ENCODE measurements at regions not wholly inside any gene's neighbourhood (a gene's known extent, or its start where the extent isn't known, plus 50 kb on each side); places are given as distances from the start of the nearest gene placed in this dataset.
A peak's percentile ranks its signal among the peaks of the same experiment; 100 is the strongest.

DNA sequence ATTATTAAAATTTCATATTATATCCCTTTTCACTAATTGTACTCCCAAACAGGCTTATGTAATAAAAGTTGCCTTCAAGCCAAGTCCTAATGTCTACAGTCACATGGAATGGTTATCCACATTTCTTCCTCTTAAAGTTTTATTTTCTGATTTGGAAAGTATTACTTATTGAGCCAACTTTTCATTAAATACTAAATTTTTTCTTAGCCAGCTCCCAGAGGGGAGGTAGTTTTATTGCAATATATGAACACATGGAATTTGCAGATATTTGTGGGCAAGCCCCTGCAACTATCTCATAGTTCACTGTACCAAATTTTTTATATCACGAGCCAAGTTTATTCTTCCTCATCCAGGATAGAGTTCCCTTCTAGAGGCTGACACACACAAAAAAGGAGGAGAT, 332.8 kb upstream of the PTGER4 start:
- no peak for DNase-seq

GRCh38 chr5:40338434-40338833, 341.3 kb upstream of the PTGER4 start:
- peak; percentile 25 for DNase-seq

DNA sequence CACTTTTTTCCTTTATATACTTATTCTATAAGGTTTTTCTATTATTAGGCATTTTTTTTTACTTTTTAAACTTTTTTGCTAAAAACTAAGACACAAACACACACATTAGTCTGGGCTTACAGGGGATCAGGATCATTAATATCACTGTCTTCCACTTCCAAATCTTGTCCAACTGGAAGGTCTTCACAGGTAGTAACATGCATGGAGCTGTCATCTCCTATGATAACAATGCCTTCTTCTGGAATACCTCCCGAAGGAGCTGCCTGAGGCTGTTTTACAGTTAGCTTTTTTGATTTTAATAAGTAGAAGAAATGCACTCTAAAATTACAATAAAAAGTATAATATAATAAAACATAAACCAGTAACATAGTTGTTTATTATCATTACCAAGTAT, 345.5 kb upstream of the PTGER4 start:
- no peak for DNase-seq

DNA sequence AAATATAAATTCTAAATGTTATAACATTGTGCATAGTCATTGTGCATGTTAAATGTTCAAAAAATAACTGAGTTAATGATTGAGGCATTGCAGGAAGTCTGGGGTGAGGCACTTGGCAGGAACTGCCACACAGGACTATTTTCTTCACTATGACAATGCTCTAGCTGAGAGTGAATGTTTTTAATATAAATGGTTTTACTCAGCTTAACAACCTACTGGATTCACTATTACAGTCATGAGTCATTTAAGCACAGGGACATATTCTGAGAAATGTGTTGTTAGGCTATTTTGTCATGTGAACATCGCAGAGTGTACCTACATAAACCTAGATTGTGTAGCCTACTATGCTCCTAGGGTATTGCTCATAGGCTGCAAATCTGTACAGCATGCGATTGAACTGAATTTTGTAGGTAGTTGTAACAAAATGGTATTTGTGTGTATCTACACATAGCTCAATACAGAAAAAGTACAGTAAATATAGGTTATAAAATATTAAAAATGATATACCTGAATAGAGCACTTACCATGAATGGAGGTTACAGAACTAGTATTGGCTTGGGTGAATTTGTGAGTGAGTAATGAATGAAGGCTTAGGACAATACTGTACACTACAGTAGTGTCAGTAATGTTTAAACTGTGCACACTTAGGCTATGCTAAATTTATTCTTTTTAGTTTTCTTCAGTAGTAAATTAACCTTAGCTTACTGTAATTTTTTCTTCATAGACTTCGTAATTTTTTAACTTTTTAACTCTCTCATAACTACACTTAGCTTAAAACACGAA, 346.1 kb upstream of the PTGER4 start:
- DNase-seq, result peak; percentile 14

DNA sequence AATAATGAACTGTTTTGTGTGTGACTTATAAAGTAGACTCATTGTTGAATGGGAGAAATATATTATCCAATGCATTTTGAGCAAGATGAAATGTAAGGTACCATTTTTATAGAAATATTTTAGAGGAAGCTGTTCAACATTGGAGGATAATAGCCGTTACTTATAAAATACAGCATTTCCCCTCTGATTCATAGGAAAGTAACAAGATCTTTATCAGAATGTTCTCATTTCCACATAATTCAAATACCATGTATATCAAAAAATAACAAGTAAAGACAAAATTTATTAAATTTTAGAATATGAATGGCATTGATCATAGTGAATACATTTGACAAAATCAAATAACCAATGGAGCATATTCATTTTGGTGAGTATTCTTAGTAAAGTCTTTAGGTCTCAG, 346.7 kb upstream of the PTGER4 start:
- DNase-seq, result no peak

GRCh38 chr5:40331616-40332015, 348.1 kb upstream of the PTGER4 start:
- DNase-seq, result no peak

GRCh38 chr5:40321514-40321913, 358.2 kb upstream of the PTGER4 start:
- DNase-seq, result no peak

DNA sequence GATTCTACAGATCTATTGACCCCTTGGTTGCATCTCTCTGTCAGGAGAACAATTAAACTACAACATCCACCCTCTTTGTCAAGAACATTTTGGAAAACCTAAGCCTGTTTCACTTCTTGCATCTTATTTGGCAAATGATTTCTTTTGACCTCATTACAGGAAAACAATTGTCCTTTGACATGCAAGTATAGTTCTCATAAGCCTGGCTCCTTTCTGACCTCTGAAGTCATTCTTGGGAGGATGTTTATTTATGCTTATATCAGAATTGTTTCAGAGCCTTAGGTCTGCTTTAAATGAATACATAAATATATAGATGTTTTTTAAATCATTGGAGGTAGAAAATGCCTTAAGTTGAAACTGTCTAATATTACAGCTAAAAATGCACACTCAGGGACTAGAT, 361.3 kb upstream of the PTGER4 start:
- DNase-seq, result no peak

DNA sequence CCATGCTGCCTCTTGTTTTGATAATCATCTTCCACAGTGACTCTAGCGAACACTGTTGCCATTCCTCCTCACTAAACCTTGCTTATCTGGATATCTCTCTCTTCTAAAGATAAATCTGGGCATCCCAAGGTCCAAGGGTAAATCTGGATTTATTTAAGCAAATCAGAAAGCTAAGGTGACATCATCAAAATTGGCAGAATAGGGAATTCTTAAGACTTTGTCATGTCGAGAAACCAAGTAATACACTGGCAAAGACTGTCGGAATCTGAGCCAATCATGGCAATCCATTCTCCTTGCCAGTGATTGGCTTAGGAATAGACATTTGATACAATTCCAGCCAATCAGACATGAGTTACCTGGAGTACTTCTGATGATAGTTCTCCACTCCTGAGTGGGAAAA, 362.7 kb upstream of the PTGER4 start:
- DNase-seq, result no peak

GRCh38 chr5:40315126-40315525, 364.6 kb upstream of the PTGER4 start:
- DNase-seq, result no peak

DNA sequence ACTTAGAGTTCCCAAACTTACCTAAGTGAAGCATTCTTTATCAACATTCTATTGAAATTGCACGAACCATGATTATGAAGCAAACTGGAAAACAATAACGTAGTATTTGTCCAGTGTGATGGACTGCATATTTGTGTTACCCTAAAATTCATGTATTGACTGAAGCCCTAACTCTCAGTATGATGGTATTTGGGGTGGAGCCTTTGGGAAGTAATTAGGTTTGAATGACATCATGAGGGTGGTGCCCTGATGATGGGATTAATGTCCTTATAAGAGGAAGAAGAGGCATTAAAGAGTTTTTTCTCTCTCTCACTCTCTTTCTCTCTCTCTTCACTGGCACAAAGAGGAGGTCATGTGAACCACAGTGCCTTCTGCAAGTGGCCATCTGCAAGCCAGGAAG, 365.4 kb upstream of the PTGER4 start:
- DNase-seq, result no peak

DNA sequence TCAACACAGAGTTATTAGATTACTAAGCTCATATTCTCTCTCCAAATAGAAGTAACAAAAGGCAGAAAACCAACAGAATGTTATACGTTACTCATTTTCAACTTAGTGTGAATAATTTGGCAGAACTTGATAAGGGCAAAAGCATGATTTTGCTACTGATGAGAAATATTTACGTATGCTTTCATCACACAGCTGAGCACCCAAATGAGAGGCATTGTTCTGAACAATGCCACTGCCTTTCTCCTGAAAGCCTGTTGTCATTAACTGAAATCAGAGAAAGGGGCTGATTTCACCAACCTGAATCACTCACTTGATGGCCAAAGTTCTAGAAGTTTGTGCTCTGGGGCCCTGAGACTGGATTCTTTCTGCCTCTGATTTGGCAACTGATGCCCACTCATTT, 367.5 kb upstream of the PTGER4 start:
- DNase-seq, result no peak

DNA sequence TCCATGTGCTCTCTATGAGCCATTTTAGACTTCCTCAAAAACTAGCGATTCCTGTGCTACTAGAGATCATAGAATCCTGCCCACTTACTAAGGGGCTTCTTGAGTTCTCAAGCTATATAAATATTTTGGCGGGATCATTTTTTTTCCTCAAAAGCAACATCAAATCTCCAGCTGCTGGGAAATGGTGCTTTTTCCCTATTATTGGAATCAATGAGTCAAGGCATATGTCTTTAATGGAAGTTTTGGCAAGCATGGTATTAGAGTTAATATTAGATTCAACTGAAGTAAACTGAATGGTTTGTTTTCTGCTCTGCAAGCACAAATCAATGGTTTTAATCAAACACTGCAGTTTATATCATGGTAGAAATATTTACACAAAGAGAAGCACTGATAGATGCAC, 369.9 kb upstream of the PTGER4 start:
- no peak for DNase-seq

- DNase-seq, result no peak
Observed at GRCh38 chr5:40308867-40309266, 370.8 kb upstream of the PTGER4 start.

DNA sequence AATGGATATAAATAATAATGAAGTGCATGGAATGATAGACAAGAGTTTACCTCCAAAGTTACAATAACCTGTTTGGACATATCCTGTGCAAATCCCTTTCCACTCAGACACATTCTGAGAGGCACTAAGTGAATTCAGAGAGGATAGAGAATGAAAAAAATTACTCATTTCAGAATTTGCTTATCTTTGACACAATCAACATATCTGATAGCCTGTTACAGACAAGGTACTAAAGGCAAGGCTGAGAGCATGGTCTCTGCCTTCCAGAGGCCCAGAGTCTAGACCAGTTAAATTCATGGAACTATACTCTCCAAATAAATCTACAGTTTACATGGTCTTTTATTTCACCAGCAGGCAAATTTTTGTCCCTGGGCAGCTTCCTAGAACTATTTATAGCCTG, 371.8 kb upstream of the PTGER4 start:
- DNase-seq, result no peak

DNA sequence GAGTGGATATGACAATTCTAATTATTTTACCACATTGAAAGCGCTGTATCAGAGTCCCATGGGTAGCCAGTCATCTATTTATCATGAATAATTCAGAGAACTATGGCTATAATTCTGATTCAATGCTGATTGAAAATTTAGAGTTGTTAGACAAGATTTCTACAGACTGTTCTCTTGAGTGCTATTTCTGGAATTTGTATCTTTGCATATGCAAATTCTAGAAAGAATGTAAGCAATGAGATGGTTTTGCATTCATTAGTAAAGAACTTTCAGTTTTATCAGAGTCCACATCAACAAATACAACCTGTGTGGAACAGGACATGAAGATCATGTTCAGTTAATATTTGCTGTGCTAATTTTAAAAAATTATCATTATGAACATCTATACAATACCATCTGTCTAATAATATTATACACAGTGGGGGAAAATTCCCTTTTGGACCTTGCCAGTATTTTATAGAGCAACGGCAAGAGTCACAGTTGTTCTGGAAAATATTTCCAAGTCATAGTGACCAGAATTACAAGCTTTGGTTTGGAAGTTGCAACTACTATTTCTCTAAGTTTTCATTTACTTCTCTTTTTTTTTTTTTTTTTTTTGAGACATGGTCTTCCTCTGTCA, 372.7 kb upstream of the PTGER4 start:
- DNase-seq, result no peak

DNA sequence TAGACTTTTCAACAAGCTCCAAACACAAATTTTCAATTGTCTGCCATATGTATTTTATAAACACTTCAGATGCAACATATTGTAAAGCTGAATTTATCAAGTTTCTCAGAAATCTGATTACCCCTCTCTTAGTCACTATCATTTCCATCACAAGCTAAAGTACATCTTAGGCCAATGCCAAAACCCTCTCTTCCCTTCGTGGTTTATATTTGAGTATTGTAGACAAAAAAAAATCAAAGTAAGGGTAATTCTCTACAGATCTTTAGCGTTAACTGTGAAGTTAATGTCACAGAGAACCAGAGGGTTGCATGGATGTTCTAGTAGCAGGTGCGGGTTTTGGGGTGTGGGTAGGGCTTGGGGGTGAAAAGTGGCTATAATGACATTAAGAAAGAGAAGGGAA, 387.7 kb upstream of the PTGER4 start:
- no peak for DNase-seq

- DNase-seq, result no peak
Observed at GRCh38 chr5:40291338-40291737, 388.4 kb upstream of the PTGER4 start.

GRCh38 chr5:40288800-40289485, 390.8 kb upstream of the PTGER4 start:
- DNase-seq, result no peak

DNA sequence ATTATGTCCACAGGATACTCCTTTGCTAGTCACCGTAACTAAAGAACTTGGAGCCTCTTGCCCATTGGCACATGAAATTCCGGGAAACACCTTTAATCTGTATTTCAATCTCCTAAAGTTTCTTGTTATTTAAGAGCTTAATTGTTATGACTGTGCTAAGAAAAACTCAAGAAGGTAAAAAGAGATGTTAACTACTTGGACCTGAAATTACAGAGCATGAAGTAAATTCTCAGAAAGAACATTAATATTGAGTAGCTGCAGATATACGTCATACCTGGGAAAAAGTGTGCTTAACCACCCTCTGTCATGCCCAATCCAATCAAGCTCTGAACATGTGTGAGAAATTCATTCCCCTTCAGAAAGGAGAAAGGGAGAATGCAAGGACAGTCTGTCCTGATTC, 394.9 kb upstream of the PTGER4 start:
- no peak for DNase-seq

GRCh38 chr5:40278881-40279280, 400.8 kb upstream of the PTGER4 start:
- DNase-seq, result no peak

DNA sequence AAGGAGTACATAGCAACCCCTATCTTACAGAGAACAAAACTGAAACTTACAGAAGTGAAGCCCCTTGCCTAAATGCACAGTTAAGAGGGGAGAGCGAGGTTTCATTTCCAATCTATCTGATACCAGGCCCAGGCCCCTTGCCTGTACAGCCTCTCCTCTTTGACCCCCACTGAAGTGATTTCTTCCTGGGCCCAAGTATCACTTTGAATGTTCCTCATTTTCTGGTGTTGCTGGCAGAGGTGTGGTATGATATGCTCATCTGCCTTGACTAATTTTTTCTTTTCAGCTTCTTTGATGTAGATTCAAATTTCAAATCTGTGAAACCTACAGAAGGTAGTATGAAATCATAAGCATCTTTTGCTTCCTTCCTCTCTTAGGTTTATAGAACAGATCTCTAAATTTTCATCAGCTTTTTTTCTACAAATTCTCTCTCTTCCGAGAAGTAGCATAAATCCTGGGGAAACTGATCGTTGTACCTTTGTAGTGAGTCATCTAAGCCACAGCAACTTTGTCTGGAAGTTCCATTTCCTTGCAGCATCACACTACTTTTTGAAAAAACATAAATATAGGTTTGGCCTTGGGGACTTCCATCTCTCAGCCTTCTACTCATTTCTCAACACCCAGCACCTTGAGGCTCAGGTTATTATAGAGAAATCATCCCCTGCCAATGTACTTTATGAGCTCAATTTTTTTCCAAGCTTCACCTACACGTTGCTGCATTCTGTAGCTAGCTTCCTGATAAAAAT, 402.4 kb upstream of the PTGER4 start:
- DNase-seq, result peak; percentile 5

DNA sequence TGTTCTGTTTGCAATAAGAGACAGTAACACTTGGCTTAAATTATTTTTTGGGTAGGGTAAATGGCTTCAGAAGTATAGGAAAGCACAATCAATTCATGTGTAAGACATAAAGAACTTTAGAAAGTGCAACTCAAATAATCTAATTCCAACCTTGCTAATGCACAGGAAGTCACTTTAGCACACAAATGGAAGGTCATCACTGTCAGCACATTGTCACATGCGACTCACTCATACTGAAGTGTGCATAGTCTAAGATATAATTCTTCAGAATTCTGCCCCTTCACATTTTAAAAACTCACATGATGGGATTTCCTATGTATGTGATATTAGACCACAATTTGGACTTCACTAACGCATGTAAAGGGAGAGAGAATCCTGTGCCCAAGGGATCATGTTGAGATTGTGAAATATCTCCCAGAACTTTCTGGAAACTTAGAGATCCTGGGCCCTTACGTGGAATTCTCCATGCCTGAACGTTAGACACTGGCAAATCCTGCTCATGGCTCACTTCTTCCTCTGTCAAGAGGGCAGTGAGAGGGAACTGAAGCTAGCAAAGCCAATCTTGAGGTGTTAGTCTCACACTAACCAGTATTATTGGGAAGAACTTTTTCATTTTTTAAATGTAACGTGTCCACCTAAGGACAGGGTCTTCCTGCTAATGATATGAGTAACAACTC, 403.2 kb upstream of the PTGER4 start:
- DNase-seq, result no peak

Measured in CD4-positive, alpha-beta T cell treated with Interleukin-12 subunit alpha and Interleukin-12 subunit beta, for 1 hour (primary cell).